ENCODE measurements at regions not wholly inside any gene's neighbourhood (a gene's known extent, or its start where the extent isn't known, plus 50 kb on each side); places are given as distances from the start of the nearest gene placed in this dataset.

DNA sequence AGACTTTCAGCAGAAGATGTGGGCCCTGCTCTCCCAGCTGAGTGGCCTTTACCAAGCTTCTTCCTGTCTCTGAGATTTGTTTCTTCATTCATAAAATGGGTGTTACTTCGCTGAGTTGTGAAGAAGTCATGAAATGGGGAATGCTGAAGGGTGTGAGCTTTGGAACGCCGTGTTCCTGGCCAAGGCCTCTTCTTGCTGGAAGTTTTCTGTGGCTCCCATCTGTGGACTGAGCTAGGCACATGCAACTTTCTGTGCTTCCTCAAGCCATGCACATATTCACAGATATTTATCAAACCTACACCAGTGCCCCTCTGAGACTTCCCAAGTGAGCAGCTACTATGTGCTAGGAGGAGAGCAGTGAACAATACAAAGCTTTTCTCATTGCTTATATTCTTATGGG lies 106.3 kb upstream of the JUN start:
- no peak overlapping the region for H3K4me2 ChIP-seq (ENCODE audit: control insufficient read depth, extremely low read depth, insufficient read depth, low read depth, low read length)
- H3K27ac ChIP-seq (ENCODE audit: control insufficient read depth, insufficient read depth, low read length): no peak overlapping the region
- DNase-seq (ENCODE audit: low read depth, low spot score) (no peak), FAIRE-seq (no peak)
- H3K36me3 ChIP-seq (ENCODE audit: control insufficient read depth in 2 of 2, extremely low read depth in 1 of 2, insufficient read depth in 2 of 2, low read length in 2 of 2): no peaks in the 10 kb centered on the region
- H4K20me1 ChIP-seq (ENCODE audit: control insufficient read depth, extremely low read depth, insufficient read depth, low read length): no peaks in the 10 kb centered on the region
- H3K9me3 ChIP-seq (ENCODE audit: control insufficient read depth, low read depth, low read length): no peaks in the 10 kb centered on the region
- H2AFZ ChIP-seq (ENCODE audit: control insufficient read depth, low read length): no peak overlapping the region
- H3K4me1 ChIP-seq (ENCODE audit: control insufficient read depth, extremely low read depth, insufficient read depth, low read length): no peaks in the 10 kb centered on the region
- no peaks in the 10 kb centered on the region for H3K79me2 ChIP-seq (ENCODE audit: control insufficient read depth, insufficient read depth, low read length)
- dilution Hi-C loops (cut with MboI; ENCODE audit: extremely low pct_ligation_motif_present, low sequenced_read_pairs): no loop called here
- no peaks in the 10 kb centered on the region for H3K27me3 ChIP-seq (ENCODE audit: control insufficient read depth, extremely low read depth, insufficient read depth, low read length)
- H3K4me3 ChIP-seq (ENCODE audit: control insufficient read depth in 2 of 3, extremely low read depth in 1 of 3, insufficient read depth in 2 of 3, low read depth in 1 of 3, low read length in 3 of 3): no peak overlapping the region
- TF ChIP-seq, protein P1, sequence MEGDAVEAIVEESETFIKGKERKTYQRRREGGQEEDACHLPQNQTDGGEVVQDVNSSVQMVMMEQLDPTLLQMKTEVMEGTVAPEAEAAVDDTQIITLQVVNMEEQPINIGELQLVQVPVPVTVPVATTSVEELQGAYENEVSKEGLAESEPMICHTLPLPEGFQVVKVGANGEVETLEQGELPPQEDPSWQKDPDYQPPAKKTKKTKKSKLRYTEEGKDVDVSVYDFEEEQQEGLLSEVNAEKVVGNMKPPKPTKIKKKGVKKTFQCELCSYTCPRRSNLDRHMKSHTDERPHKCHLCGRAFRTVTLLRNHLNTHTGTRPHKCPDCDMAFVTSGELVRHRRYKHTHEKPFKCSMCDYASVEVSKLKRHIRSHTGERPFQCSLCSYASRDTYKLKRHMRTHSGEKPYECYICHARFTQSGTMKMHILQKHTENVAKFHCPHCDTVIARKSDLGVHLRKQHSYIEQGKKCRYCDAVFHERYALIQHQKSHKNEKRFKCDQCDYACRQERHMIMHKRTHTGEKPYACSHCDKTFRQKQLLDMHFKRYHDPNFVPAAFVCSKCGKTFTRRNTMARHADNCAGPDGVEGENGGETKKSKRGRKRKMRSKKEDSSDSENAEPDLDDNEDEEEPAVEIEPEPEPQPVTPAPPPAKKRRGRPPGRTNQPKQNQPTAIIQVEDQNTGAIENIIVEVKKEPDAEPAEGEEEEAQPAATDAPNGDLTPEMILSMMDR (optimal IDR thresholded peaks at IDR 0.05 in 1 of 3, IDR thresholded peaks at IDR 0.05 in 1 of 3, conservative IDR thresholded peaks at IDR 0.05 in 1 of 3; ENCODE audit: extremely low read depth in 1 of 3, insufficient read depth in 2 of 3, low read length in 3 of 3): no peak
- no peak for TF ChIP-seq EZH2 (IDR thresholded peaks at IDR 0.05; ENCODE audit: low read length)
- no peak overlapping the region for H3K9ac ChIP-seq (ENCODE audit: control insufficient read depth, extremely low read depth, insufficient read depth, low read length)
- no peaks in the 10 kb centered on the region for H3K9me1 ChIP-seq (ENCODE audit: control insufficient read depth, extremely low read depth, insufficient read depth, low read length)

DNA sequence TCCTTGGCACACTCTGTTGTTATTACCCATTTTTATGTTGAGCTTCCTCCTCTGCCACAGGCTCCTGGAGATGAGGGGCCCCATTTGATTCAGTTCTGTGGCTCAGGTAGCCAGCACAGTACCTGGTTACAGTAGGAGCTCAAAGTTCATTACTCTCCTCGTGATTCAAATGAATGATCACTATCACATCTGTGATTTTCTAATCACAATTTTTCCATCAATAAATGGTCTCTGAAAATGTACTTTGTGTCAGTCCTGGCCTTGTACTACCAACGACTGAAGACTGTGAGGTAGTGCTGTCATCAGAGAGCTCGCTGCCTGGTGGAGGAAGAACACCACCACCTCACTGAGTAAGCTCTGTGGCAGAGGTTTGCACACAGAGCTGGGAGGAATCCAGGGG lies 106.8 kb upstream of the JUN start:
- Histone ChIP-seq H3K27ac (ENCODE audit: control insufficient read depth, insufficient read depth, low read length) (no peak overlapping the region), H3K27me3 (ENCODE audit: control insufficient read depth, extremely low read depth, insufficient read depth, low read length) (no peaks in the 10 kb centered on the region), H4K20me1 (ENCODE audit: control insufficient read depth, extremely low read depth, insufficient read depth, low read length) (no peaks in the 10 kb centered on the region), H3K4me3 (ENCODE audit: control insufficient read depth in 2 of 3, extremely low read depth in 1 of 3, insufficient read depth in 2 of 3, low read depth in 1 of 3, low read length in 3 of 3) (no peak overlapping the region), H2AFZ (ENCODE audit: control insufficient read depth, low read length) (no peak overlapping the region), H3K4me2 (ENCODE audit: control insufficient read depth, extremely low read depth, insufficient read depth, low read depth, low read length) (no peak overlapping the region), H3K4me1 (ENCODE audit: control insufficient read depth, extremely low read depth, insufficient read depth, low read length) (no peaks in the 10 kb centered on the region), H3K9ac (ENCODE audit: control insufficient read depth, extremely low read depth, insufficient read depth, low read length) (no peak overlapping the region), H3K9me1 (ENCODE audit: control insufficient read depth, extremely low read depth, insufficient read depth, low read length) (no peaks in the 10 kb centered on the region), H3K9me3 (ENCODE audit: control insufficient read depth, low read depth, low read length) (no peaks in the 10 kb centered on the region), H3K36me3 (ENCODE audit: control insufficient read depth in 2 of 2, extremely low read depth in 1 of 2, insufficient read depth in 2 of 2, low read length in 2 of 2) (no peaks in the 10 kb centered on the region), H3K79me2 (ENCODE audit: control insufficient read depth, insufficient read depth, low read length) (no peaks in the 10 kb centered on the region)
- DNase-seq (ENCODE audit: low read depth, low spot score) (no peak), FAIRE-seq (no peak)
- no peak for TF ChIP-seq EZH2 (IDR thresholded peaks at IDR 0.05; ENCODE audit: low read length)
- TF ChIP-seq, protein P1 (optimal IDR thresholded peaks at IDR 0.05 in 1 of 3, IDR thresholded peaks at IDR 0.05 in 1 of 3, conservative IDR thresholded peaks at IDR 0.05 in 1 of 3; ENCODE audit: extremely low read depth in 1 of 3, insufficient read depth in 2 of 3, low read length in 3 of 3): no peak
- dilution Hi-C loops (cut with MboI; ENCODE audit: extremely low pct_ligation_motif_present, low sequenced_read_pairs): no loop called here
